ENCODE measurements at regions not wholly inside any gene's neighbourhood (a gene's known extent, or its start where the extent isn't known, plus 50 kb on each side); places are given as distances from the start of the nearest gene placed in this dataset.

DNA sequence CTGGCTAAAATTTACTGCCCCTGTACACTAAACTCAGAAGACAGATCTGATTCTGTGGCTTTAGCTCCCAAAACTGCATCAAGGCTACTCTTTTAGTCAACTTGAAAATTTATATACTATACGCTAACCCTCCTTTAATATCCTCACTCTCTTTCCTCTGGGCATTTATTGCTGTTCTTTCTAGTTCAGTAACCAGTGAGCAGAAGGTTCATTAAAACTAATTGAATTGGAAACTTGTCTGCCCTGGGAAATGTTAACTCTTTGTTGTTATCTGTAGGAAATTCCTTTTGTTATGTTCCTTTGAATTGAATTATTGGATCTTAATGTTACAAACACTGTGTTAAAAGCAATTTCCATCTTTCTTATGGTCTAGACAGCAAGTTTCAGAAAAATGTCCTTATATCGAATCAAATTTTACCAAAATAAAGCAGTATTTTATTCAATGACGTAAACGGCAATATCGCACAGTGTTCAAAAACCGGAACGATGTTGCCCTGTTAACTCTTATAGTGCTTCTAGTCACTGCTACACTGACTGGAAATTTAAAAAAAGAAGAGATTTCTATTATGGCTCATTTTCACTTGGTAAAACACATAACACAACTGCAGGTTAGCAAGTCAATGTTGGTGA, 168.3 kb downstream of the NR4A2 start:
- DNase-seq: no peak

DNA sequence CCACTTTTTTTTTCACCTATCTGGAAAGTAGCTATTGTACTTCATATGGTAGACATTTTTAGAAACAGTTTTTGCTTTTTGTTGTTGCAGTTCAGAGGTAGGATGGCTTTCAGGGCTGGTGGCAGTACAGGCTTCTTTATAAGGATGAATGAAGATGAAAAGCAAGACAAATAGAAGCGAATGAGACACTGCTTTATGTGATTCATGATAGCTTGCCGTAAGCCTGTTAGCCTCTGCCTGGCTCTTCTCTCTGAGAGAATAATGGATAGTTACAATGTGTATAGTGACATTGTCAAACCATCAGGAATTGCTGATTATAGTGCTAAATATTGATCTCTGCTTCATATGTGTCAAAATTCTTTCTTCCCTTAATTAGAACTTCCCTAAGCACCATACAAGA, 173.7 kb downstream of the NR4A2 start:
- DNase-seq: no peak

DNA sequence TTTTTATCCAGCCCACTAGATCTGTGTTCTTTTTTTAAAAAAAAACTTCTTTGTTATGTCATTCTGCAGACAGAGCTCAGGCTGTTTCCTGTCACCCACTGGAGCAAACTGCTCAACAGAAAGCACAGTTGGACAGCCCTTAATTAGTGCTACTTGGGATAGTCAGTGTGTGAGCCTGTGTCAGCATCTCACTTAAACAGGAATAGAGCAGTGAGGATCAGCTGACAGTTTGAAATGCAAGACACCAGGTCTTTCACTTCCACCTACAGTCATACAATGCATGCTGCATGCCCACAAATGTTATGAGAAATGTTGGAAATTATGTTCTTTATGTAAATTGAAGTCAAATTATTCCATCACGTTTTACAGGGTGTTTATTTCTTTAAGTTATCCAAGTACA, 174.9 kb downstream of the NR4A2 start:
- no peak for DNase-seq

DNA sequence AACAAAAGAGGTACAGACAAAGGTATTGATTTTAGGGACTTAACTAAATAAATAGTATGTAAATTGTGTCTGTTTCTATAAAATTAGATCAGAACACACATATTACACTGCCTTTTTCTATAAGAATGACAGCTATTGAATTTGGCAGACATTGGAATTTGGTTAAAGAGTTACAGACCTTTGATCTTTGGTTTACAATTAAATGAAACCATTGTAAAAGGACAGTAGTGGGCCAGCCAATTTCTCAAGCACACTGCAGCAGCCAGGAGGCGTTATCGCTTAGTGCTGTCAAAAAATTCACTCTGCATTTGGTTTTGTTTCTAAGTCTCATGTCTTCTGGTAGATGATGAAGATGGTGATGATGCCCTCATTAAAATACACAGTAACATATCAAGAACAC, 175.9 kb downstream of the NR4A2 start:
- no peak for DNase-seq

DNA sequence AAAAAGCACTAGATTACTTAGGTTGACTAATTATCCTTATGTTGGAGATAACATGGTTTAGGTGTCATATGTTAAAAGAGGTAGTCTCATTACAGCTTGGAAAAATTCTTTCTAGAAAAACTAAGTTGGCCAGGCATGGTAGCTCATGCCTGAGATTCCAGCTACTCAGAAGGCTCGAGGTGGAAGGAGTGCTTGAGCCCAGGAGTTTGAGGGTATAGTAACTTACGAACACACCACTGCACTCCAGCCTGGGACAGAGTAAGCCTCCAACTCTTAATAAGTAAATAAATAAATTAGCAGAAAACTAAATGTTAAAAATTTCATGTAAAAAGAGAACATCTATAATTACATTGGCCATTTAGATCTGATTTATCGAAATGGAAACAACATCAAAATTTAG, 177.2 kb downstream of the NR4A2 start:
- no peak for DNase-seq

DNA sequence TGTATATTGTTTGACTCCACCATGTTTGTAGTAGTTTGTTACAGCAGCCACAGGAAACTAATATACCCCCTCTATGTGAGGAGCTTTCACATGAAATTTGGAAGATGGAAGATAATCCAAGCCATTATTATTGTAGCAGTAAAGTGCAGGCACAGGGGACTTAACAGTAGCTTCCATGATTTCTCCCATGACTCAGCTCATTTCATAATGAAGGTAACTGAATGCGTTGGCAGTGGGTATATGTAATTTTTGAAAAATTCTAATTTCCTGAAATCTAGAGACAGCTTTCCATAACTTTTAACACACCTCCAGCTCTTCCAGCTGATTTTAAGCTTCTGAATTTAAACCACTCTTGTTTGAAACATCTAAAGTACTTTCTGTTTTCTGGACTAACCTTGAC, 181.2 kb downstream of the NR4A2 start:
- no peak for DNase-seq

DNA sequence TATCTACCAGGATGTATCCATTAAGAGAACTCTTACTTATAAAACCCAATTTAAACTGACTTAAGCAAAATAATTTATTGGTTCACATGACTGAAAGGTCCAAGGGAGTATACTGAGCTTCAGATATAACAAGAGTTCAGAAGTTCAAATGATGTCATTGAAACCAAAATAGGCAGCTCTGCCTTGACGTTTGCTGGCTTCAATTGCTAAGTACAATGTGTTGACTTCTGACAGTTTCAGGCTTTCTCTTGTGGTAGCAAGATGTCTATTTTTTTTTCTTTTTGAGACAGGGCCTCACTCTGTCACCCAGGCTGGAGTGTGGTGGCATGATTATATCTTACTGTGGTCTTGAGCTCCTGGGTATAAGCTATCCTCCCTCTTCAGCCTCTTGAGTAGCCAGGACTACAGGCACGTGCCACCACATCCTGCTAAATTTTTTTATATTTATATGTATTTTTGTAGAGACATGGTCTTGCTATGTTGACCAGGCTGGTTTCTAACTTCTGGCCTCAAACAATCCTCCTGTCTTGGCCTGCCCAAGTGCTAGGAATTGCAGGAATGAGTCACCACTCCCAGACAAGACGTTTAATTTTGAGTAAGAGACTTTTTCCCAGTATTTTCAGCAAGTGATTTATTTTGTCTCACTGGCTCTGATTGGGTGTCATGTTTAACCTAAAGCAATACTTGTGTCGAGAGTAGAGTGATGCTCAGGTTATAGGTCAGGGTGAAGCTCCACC, 184.8 kb downstream of the NR4A2 start:
- DNase-seq: no peak

DNA sequence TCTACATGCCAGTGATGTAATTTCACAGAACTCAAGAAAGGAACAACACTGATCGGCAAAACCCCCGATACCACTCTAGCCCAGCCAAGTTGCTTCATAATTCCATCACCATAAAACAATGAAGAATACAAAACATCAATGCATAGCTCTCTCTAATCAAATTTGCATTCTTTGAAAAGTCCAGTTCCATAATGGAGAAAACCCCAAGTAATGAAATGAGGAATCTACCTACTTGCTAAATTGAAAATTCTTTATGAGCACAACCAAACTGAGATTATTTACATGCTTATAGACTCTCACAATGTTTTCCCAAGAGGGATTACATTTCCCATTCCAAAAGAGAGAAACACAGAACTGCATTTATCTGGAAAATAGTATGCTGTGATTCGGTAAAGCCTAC, 186.5 kb downstream of the NR4A2 start:
- no peak for DNase-seq

DNA sequence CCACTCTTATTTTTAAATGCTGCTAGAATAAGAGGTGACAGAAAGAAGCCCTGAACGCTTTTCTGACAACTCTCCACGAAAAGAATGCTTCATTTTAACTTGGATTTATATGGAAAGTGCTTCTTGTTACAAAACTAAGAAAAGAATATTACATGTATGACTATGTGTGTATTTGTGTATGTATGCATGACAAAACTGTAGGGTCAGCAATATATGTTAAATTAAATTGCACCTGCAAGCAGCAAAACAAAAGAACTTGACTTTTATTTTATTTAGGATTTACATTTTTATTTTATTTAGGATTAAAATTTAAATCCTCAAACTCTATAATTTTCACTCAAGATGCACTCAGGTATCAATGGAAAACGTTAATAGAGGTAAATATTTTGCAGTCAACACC, 187.1 kb downstream of the NR4A2 start:
- DNase-seq: no peak

DNA sequence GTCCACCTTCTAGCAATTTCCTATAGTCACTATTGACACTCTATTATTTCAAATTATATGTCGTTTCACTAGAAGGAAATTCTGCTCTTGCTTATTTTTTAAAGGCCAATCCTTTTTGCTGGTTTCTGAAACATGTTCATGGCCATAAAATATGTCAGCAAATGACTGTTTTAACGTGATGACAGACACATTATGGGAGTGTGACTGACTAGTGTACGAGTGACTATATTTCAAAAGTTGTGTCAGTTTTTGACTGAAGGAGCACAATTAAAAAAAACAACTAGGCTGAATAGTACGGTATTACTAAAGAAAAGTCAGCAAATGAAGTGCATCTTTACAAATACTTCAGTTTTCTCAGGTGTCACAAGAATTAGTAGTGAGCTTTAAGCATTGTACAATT, 196.0 kb downstream of the NR4A2 start:
- DNase-seq: no peak

DNA sequence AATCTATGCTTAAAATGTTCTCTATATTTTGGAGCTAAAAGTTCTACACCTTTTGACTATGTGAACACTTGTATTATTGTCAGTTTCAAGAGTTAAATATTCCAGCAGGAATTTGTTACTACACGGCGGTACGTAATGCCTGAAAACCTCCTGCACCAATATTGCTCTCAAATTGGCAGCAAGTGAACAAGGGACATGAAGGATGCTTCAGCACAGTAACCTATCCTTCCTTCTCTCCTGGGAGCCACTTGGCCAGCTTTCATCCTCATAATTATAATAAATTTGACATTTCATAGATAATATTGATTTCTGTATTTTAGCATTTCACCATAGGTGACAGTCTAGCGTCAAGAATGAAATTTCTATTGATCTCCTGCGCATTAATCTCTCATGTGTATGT, 197.6 kb downstream of the NR4A2 start:
- DNase-seq: no peak

DNA sequence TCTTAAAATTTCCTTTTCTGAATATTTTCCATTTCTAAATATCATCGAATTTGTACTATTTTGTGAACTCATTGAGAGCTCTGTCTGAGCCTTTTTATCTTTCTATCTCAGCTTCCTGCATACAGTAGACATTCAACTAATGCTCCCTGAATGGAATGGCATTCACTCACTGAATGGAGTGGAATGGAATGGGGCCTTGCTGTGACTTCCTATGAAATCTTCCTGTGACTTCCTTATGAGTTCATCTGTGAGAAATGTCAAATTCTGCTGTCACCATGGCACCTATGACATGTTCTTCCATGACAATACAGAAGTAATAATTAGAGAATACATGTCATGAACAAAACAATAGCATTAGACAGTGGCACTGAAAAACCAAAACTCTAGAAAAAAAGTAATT, 199.6 kb downstream of the NR4A2 start:
- no peak for DNase-seq

DNA sequence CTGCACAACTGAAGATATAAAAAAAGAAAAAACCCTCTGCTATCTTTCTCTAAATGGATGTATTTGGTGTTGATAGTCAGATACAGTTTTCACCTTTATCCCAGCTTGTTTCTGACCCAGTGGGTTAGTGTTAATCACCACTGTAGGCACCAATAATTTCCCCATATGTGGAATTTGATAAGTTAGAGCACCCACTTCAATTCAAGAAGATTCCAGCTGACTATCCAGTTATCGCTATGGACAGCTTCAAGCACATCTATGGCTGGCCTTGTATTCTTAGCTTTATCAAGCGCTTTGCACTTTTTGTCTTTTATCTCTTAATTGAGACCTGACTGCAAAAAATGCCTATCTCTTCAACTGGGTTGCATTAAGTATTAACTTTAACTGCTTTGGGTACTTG, 200.4 kb downstream of the NR4A2 start:
- no peak for DNase-seq

DNA sequence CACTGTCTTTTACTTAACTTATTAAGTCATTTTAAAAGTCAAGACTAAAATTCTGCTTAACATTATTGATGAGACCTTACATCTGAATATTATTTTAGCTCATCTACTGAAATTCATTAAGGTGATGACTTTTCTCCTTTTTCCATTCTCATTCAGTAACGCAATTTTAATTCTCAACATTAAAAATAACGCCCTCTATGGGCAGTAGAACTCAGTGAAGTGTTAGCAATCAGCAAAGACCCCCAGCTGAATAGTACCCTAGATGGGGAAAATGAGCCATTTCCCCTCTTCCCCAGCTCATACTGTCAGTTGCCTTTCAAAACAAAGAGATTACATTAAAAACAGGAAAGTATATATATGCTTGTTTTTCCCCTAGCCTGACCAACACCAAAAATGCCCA, 203.3 kb downstream of the NR4A2 start:
- DNase-seq: no peak

DNA sequence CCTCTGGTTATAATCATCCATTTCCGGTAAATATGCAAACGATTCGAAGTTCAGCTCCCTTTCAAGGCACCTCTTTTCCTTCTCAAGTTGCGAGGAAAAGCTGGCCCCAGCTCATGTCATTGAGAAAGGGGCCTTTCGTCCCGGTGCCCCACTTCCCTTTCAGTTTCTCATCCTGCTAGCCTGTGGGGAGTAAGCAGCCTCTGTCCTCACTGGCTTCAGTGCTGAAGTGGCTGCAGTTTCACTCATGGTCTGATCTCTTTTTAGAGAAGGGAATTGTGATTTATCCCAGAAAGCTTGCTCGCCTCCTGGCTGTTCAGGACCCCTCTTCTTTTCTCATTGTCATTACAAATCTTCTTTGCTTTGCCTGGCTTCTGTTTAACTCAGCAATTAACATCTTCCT, 207.5 kb downstream of the NR4A2 start:
- DNase-seq: no peak

DNA sequence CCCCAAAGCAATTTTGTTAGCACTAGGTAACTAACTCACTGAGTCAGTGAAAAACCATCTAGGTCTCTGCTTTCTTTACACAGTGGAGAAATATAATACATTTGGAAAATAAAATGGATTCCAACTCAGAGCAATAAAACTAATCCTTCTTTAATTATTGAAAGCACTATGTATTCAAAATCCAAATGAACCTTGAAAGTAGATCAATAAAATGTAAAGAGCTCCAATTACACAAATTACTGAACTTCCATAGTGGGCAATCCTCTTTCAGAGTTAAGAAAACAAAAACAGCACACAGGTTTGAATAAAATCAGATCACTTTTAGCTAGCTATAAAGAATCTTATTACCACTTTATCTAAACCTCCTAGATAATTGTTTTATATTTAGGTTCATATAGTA, 208.1 kb downstream of the NR4A2 start:
- DNase-seq: no peak

DNA sequence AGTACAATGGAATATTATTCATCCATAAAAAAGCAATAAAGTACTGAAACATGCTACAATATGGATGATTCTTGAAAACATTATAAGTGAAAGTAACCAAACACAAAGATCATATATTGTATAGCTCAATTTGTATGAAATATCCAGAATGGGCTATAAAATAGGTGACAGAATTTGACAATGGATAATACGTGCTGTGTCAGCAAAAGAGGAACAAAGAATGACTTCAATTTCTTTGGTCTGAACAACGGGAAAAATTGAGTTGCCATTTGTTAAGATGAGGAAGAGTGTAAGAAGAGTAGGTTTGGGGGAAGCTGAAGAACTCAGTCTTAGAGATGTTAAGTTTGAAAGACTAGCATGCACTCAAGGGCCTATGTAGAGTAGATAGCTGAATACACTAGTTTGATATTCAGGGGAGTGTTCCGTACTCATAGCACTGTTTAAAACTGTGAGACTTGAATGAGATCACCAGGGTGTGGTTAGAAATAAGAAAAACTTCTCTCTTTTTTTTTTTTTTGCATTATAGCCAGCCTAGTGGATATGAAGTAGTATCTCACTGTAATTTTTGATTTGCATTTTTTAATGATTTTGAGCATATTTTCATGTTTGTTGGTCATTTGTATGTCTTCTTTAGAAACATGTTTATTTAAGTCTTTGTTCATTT, 213.6 kb downstream of the NR4A2 start:
- DNase-seq: no peak

DNA sequence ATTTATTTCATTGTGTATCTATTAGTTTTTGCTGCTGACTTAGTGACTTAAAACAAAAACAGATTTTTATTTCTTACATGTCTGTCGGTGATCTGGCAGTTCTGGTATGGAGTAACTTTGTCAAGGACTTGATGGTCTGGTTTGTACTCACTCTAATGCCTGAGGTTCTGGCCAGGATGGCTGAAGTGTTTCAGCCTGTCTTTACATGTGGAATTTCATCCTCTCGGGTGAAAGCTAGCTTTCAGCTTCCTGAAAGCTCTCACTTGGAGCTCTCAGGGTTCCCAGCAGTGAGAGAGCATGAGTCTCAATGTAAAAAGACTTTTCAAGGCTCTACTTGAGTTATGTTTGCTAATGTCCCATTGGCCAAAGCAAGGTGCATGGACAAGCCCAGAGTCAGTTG, 216.4 kb downstream of the NR4A2 start:
- DNase-seq: no peak

DNA sequence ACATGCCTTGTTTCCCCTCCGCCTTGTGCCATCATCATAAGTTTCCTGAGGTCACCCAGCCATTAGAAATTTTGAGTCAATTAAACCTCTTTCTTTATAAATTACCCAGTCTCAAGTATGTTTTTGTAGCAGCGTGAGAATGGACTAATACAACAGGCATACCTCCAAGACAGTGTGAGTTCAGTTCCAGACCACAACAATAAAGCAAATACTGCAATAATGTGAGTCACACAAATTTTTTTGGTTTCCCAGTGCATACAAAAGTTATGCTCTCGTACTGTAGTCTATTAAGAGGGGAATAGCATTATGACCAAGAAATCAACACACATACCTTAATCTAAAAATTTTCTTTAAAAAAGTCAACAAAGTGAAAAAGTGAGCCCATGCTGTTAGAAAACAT, 217.2 kb downstream of the NR4A2 start:
- no peak for DNase-seq

DNA sequence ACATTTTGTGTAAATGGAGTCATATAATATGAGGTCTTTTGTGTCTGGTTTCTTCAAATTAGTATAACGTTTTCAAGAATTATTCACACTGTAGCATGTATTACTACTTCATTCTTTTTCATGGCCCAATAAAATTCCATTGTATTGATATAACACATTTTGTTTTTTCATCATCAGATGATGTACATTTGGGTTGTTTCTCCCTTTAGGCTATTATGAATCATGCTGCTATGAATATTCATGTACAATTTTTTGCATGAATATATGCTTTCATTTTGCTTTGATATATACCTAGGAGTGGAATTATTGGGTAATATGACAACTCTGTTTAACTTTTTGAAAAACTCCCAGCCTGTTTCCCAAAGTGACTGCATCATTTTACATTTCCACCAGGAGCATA, 220.2 kb downstream of the NR4A2 start:
- DNase-seq: no peak

DNA sequence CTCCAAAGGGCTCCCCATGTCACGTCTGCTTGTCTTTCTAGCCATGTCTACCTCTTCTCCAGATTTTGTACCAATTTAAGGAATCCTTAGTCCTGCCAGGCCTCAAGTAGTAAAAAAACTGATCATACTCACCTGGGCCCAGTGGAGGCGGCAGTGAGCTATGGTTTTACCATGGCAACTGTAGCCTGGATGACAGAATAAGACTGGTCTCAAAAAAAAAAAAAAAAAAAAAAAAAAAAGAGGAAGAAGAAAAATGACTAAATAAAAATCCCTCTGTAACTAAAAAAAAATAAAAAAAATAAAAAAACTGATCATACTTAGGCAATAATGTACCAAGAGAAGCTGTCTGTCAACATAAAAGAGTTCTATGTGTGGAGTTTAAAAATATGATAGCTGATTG, 221.6 kb downstream of the NR4A2 start:
- DNase-seq: no peak

DNA sequence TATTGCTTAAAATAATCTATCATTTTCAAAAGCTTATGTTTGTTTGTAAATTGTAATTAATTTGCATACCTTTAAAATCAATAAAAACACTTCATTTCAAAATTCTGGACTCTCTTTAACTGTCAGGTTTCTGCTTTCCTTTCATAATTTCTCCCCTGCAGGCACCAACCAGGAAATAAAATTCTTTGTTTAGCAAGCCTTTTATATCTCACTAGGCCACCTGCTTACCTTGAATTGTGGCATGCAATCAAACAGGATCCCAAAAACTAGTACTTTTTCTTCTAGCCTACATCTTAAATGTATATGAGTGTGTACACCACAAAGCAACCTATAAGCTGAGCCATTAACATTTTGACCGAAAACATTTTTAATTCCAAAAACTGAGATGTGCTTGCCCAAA, 233.1 kb downstream of the NR4A2 start:
- no peak for DNase-seq

DNA sequence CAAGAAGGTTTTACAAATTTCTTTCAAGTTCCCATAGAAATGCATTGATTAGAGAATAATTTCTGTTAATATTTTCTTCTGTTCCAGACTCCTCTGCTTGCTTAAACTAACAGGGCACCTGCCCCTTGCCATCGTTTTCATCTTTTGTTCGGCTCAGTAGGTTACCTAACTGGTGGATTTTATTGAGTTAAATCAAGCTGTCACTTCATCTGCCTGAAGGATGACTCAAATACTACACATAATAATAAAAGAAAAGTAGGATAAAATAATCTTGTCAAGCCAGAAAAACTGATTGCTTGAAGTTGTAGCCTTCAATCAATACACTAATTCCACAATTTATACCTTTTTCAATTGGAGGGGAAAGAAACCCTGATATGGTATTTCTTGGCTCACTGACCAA, 234.0 kb downstream of the NR4A2 start:
- DNase-seq: no peak

DNA sequence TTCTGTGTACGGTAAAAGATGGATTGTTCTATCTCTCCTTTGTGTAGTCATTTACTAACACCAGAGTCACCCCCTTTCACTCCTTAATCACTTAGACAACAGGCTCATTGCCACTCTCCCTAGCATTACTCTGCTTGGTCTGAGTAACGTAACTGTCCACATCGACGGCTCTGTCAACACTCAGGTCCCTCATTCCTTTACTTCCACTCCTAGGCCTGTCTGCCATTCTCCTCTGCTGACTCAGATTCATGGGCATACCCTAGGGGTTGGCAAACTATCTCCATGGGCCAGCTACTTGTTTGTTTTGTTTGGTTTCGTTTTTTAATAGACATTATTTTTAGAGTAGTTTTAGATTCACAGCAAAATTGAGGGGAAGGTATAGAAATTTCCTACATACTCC, 243.9 kb downstream of the NR4A2 start:
- DNase-seq: no peak

DNA sequence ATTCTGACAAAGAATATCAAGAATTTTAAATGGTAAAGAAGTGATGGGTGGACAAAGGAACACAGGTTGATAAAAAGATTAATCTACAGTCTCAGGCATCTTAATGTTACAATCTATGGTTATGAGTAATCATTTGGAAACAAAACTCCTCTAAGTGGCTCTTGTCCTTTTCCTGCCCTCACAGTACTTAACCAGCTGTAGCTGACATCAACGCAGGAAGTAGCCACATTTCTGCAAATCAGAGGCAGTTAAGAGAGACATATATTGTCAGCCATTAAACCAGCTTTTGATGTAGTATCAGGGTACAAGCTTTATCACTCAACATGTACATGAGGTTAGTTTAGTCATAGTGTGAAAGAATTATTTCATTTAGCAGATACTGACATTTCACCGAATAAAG, 244.6 kb downstream of the NR4A2 start:
- no peak for DNase-seq

Measured in NCI-H1092 (cell line).